ENCODE measurements at regions not wholly inside any gene's neighbourhood (a gene's known extent, or its start where the extent isn't known, plus 50 kb on each side); places are given as distances from the start of the nearest gene placed in this dataset.
"Not testable (repeated sequence)": the region's sequence is repeated elsewhere in the genome, so short reads cannot be mapped to it uniquely, and the experiment has no call there.

- TF ChIP-seq CTCF (IDR thresholded peaks at IDR 0.05 in 8 of 11, conservative IDR thresholded peaks at IDR 0.05 in 3 of 11); POLR2AphosphoS5 (IDR thresholded peaks at IDR 0.05); POLR2A (IDR thresholded peaks at IDR 0.05): not testable (repeated sequence)
These were observed 104.1 kb downstream of the SRGAP2 start for GRCh38 chr1:206307442-206307841.

All from spleen (tissue), 7 donors.